HG02840 (cell line): ENCODE measurements at regions not wholly inside any gene's neighbourhood (a gene's known extent, or its start where the extent isn't known, plus 50 kb on each side); places are given as distances from the start of the nearest gene placed in this dataset.
"Not testable (repeated sequence)": the region's sequence is repeated elsewhere in the genome, so short reads cannot be mapped to it uniquely, and the experiment has no call there.

Experiments used
- ATAC-seq: cut with Tn5 transposase; IDR thresholded peaks from one replicate; pipeline ENCODE4 v1.9.1; 2021; ENCODE audit warnings: mild to moderate bottlenecking, moderate library complexity, moderate number of reproducible peaks; ENCODE audit not compliant: unreplicated experiment, low FRiP score

DNA sequence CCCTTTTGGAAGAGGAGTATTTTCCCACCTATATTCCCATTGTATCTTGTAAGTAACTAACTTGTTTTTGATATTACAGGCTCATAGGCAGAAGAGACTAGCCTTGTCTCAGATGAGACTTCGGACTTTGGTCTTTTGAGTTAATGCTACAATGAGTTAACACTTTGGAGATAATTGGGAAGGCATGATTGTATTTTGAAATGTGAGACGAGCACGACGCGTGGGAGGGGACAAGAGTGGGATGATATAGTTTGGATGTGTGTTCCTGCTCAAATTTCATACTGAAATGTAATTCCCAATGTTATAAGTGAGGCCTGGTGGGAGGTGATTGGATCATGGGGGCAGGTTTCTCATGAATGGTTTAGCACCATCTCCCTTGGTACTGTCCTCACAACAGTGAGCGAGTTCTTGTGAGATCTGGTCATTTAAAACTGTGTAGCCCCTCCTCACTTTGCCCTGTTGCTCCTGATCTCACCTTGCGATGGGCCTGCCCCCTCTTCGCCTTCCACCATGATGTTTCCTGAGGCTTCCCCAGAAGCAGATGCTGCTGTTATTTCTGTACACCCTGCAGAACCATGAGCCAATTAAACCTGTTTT is 721.5 kb upstream of the CTNND2 start:
- ATAC-seq: no peak

DNA sequence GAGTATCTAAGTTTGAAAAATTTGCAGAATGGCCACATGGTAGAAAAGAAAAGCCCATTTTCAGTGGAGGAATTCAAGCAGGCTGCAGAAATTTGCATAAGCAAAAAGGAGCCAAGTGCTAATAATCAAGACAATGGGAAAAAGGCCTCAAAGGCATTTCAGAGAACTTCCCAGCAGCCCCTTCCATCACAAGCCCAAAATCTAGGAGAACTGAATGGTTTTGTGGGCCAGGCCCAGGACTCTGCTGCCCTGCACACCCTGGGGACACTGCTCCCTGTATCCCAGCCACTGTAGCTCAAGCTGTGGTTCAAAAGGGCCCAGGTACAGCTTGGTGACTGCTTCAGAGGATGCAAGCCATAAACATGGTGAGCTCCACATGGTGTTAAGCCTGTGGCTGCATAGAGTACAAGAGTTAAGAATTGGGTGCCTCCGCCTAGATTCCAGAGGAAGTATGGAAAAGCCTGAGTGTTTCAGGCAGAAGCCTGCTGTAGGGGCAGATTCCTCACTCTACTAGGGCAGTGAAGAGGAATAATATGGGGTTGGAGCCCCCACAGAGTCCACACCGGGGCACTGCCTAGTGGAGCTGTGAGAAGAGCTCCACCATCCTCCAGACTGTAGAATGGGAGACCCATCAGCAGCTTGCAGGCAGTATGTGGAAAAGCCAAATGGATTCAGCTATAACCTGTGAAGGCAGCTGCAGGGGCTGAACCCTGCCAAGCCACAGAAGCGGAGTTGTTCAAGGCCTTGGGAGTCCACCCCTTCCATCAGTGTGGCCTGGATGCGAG is 720.7 kb upstream of the CTNND2 start:
- ATAC-seq: no peak

GRCh38 chr5:12623408-12623807 is 719.2 kb upstream of the CTNND2 start:
- no peak for ATAC-seq

- no peak for ATAC-seq
Observed at GRCh38 chr5:12616093-12616492, 711.8 kb upstream of the CTNND2 start.

GRCh38 chr5:12615141-12615820 is 711.0 kb upstream of the CTNND2 start:
- ATAC-seq: no peak

GRCh38 chr5:12614608-12615007 is 710.4 kb upstream of the CTNND2 start:
- no peak for ATAC-seq

GRCh38 chr5:12611132-12611531 is 706.9 kb upstream of the CTNND2 start:
- no peak for ATAC-seq

DNA sequence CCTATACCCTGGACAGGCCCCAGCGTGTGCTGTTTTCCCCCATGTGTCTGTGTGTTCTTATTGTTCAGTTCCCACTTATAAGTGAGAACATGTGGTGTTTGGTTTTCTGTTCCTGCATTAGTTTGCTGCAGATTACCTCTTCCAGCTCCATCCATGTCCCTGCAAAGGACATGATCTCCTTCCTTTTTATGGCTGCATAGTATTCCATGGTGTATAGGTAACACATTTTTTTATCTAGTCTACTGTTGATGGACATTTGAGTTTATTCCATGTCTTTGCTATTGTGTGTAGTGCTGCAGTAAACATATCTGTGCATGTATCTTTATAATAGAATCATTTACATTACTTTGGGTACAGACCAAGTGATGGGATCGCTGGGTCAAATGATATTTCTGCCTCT is 703.6 kb upstream of the CTNND2 start:
- ATAC-seq: not testable (repeated sequence)

- no peak for ATAC-seq
Observed at GRCh38 chr5:12592228-12592627, 688.0 kb upstream of the CTNND2 start.

GRCh38 chr5:12586406-12586805 is 682.2 kb upstream of the CTNND2 start:
- ATAC-seq: no peak

DNA sequence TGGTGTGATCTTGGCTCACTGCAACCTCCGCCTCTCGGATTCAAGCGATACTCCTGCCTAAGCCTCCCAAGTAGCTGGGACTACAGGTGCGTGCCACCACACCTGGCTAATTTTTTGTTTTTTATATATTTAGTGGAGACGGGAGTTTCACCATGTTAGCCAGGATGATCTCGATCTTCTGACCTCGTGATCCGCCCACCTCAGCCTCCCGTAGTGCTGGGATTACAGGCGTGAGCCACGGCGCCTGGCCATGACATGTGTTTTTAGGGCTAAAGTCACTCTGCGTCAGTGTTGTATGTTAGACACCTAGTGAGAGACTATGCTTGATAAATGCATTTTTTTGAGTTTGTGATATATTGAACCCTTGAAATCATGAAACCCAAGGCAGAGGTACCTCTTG is 674.6 kb upstream of the CTNND2 start:
- not testable (repeated sequence) for ATAC-seq

- not testable (repeated sequence) for ATAC-seq
Observed at GRCh38 chr5:12576953-12577352, 672.7 kb upstream of the CTNND2 start.

DNA sequence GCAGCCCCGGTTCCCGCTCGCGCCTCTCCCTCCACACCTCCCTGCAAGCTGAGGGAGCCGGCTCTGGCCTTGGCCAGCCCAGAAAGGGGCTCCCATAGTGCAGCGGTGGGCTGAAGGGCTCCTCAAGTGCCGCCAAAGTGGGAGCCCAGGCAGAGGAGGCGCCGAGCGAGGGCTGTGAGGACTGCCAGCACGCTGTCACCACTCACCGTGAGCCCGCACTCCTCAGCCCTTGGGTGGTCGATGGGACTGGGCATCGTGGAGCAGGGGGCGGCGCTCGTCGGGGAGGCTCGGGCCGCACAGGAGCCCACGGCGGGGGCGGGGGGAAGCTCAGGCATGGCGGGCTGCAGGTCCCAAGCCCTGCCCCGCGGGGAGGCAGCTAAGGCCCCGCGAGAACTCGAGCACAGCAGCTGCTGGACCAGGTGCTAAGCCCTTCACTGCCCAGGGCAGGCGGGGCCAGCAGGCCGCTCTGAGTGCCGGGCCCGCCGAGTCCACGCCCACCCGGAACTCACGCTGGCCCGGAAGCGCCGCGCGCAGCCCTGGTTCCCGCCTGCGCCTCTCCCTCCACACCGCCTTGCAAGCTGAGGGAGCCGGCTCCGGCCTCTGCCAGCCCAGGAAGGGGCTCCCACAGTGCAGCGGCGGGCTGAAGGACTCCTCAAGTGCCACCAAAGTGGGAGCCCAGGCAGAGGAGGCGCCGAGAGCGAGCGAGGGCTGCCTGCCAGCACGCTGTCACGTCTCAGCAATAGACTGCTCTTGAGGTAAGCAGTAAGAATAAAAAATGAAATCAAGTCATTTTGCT is 670.2 kb upstream of the CTNND2 start:
- not testable (repeated sequence) for ATAC-seq

- ATAC-seq: not testable (repeated sequence)
Observed at GRCh38 chr5:12573916-12574297, 669.7 kb upstream of the CTNND2 start.

- no peak for ATAC-seq
Observed at GRCh38 chr5:12570688-12571087, 666.4 kb upstream of the CTNND2 start.

GRCh38 chr5:12566441-12566840 is 662.2 kb upstream of the CTNND2 start:
- ATAC-seq: no peak

DNA sequence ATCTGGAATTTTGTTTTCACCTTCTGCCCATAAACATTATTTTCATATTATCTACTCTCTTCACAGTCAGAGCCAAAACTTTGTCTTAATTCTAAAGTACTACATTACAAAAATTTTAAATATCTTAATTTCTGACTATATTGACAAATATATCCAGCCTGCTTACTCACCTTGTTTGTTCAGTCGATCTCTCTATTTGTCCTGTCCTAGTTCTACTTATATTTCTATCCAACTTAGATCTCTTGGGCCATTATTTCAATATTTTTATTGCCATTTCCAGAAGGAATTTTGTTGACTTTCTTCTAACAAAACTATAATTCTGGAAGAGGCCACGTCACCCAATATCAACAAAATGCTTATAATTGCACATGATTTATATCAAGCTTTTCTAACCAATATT is 652.8 kb upstream of the CTNND2 start:
- ATAC-seq: no peak

GRCh38 chr5:12526113-12526512 is 621.9 kb upstream of the CTNND2 start:
- no peak for ATAC-seq

GRCh38 chr5:12522116-12522515 is 617.9 kb upstream of the CTNND2 start:
- no peak for ATAC-seq

- not testable (repeated sequence) for ATAC-seq
Observed at GRCh38 chr5:12504983-12505382, 600.7 kb upstream of the CTNND2 start.

GRCh38 chr5:12488161-12488560 is 583.9 kb upstream of the CTNND2 start:
- ATAC-seq: no peak
